Nephron progenitor cell (in vitro differentiated cells): ENCODE measurements at regions not wholly inside any gene's neighbourhood (a gene's known extent, or its start where the extent isn't known, plus 50 kb on each side); places are given as distances from the start of the nearest gene placed in this dataset.
"Not testable (repeated sequence)": the region's sequence is repeated elsewhere in the genome, so short reads cannot be mapped to it uniquely, and the experiment has no call there.

Source experiments
- DNase-seq: peaks from one replicate; pipeline ENCODE4 v3.0.0; 2021
- H3K27ac Mint-ChIP-seq: 2 replicates; pipeline ENCODE4 v1.8.0; 2021; ENCODE audit warnings: mild to moderate bottlenecking, moderate library complexity, mixed read lengths
- H3K27me3 Mint-ChIP-seq: 2 replicates; pipeline ENCODE4 v1.8.0; 2021; ENCODE audit warnings: mild to moderate bottlenecking, low read depth, mixed read lengths; ENCODE audit not compliant: poor library complexity
- H3K36me3 Mint-ChIP-seq: 2 replicates; pipeline ENCODE4 v1.8.0; 2021; ENCODE audit warnings: low read depth, mixed read lengths
- H3K4me1 Mint-ChIP-seq: 2 replicates; pipeline ENCODE4 v1.8.0; 2021; ENCODE audit warnings: mixed read lengths
- H3K4me3 Mint-ChIP-seq: 2 replicates; pipeline ENCODE4 v1.8.0; 2021; ENCODE audit warnings: mild to moderate bottlenecking, moderate library complexity, mixed read lengths
- H3K9me3 Mint-ChIP-seq: 2 replicates; pipeline ENCODE4 v1.8.0; 2021; ENCODE audit warnings: mild to moderate bottlenecking, moderate library complexity, mixed read lengths
- TF ChIP-seq, protein P1 (sequence below): fragments of 200-600 bp; sonication (generic); IDR thresholded peaks from 2 replicates; pipeline ENCODE4 v1.5.0; 2021; ENCODE audit warnings: antibody characterized with exemption

GRCh38 chrX:41026702-41027078, 58.6 kb upstream of the USP9X start:
- Mint-ChIP-seq H3K4me3 (peak overlapping the region; percentile 67), H3K27ac (no peak overlapping the region), H3K9me3 (peaks cover 17% of the 10 kb centered on the region), H3K4me1 (peaks cover 25% of the 10 kb centered on the region), H3K36me3 (no peaks in the 10 kb centered on the region), H3K27me3 (no peaks in the 10 kb centered on the region)
- TF ChIP-seq, protein P1, sequence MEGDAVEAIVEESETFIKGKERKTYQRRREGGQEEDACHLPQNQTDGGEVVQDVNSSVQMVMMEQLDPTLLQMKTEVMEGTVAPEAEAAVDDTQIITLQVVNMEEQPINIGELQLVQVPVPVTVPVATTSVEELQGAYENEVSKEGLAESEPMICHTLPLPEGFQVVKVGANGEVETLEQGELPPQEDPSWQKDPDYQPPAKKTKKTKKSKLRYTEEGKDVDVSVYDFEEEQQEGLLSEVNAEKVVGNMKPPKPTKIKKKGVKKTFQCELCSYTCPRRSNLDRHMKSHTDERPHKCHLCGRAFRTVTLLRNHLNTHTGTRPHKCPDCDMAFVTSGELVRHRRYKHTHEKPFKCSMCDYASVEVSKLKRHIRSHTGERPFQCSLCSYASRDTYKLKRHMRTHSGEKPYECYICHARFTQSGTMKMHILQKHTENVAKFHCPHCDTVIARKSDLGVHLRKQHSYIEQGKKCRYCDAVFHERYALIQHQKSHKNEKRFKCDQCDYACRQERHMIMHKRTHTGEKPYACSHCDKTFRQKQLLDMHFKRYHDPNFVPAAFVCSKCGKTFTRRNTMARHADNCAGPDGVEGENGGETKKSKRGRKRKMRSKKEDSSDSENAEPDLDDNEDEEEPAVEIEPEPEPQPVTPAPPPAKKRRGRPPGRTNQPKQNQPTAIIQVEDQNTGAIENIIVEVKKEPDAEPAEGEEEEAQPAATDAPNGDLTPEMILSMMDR = no peak
- DNase-seq = no peak

DNA sequence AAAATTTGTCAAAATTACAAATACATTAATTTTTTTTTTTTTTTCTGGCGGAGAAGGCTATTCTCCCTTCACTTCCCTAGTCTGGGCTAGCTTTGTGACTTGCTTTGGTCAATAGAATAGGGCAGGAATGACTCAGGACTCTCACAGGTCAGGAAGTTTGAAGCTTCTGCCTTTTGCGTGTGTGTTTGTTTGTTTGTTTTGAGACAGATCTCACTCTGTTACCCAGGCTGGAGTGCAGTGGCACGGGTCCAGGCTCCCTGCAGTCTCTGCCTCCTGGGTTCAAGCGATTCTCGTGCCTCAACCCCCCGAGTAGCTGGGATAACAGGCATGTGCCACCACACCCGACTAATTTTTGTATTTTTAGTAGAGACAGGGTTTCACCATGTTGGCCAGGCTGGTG, 55.9 kb upstream of the USP9X start:
- no peaks in the 10 kb centered on the region for H3K27me3 Mint-ChIP-seq
- H3K4me3 Mint-ChIP-seq = no peak overlapping the region
- H3K4me1 Mint-ChIP-seq = peaks cover 25% of the 10 kb centered on the region
- no peak for DNase-seq
- no peaks in the 10 kb centered on the region for H3K36me3 Mint-ChIP-seq
- peaks cover 19% of the 10 kb centered on the region for H3K9me3 Mint-ChIP-seq
- TF ChIP-seq, protein P1 = no peak
- H3K27ac Mint-ChIP-seq = no peak overlapping the region

GRCh38 chrX:41031256-41031967, 53.8 kb upstream of the USP9X start:
- TF ChIP-seq, protein P1 = no peak
- no peaks in the 10 kb centered on the region for H3K27me3 Mint-ChIP-seq
- peaks cover 17% of the 10 kb centered on the region for H3K9me3 Mint-ChIP-seq
- no peak for DNase-seq
- H3K27ac Mint-ChIP-seq = no peak overlapping the region
- no peaks in the 10 kb centered on the region for H3K36me3 Mint-ChIP-seq
- peaks cover 17% of the 10 kb centered on the region for H3K4me1 Mint-ChIP-seq
- H3K4me3 Mint-ChIP-seq = no peak overlapping the region

DNA sequence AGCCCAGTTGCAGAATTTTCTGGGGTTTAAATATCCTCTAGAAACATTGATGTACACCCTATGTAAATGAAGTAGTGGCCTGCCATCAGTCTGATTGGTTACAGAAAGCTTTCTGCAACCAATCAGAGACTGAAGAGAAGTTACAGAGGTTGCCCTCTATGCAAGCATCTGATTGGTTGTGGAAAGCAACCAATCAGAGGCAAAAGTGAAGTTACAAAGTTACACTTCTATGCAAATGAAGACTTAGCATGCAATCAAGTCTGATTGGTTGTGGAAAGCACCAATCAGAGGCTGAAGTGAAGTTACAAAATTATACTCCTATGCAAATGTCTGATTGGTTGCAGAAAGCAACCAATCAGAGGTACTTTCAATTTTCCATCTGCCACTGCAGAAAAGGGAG, 51.9 kb upstream of the USP9X start:
- Mint-ChIP-seq H3K9me3 (peaks cover 17% of the 10 kb centered on the region), H3K4me3 (no peak overlapping the region), H3K36me3 (no peaks in the 10 kb centered on the region), H3K4me1 (peaks cover 4% of the 10 kb centered on the region), H3K27me3 (no peaks in the 10 kb centered on the region), H3K27ac (no peak overlapping the region)
- DNase-seq = no peak
- TF ChIP-seq, protein P1 = no peak

GRCh38 chrX:41034902-41035301, 50.3 kb upstream of the USP9X start:
- not testable (repeated sequence) for H3K4me1 Mint-ChIP-seq, DNase-seq, H3K27ac Mint-ChIP-seq, H3K4me3 Mint-ChIP-seq, H3K36me3 Mint-ChIP-seq, H3K27me3 Mint-ChIP-seq
- H3K9me3 Mint-ChIP-seq = peaks cover 29% of the 10 kb centered on the region
